HEK293 (cell line): ENCODE measurements at regions not wholly inside any gene's neighbourhood (a gene's known extent, or its start where the extent isn't known, plus 50 kb on each side); places are given as distances from the start of the nearest gene placed in this dataset.

Experiments
- CTCF ChIA-PET: fragments of 350-600 bp; formaldehyde crosslinking; extraction: SDS; loops from one replicate; lab custom pipeline; 2021; ENCODE audit warnings: antibody characterized with exemption; lab: Yijun Ruan, JAX
- POLR2A ChIA-PET: fragments of 300-600 bp; formaldehyde crosslinking; extraction: SDS; loops from one replicate; lab custom pipeline; 2020; ENCODE audit warnings: antibody characterized with exemption, inconsistent platforms; lab: Yijun Ruan, JAX
- H3K27ac ChIP-seq: fragments of 200-500 bp; sonication (Bioruptor generic); 2 replicates; pipeline ENCODE4 v1.5.1; 2014; ENCODE audit warnings: low read depth, low read length, control low read depth, inconsistent platforms; ENCODE audit errors: extremely low read depth
- H3K36me3 ChIP-seq, 2 experiments: fragments of 200-500 bp in 1 of 2; sonication (Bioruptor generic) in 1 of 2; 1 replicate in 1 of 2; 2 replicates in 1 of 2; pipeline ENCODE4 v1.5.1; 2014 to 2017; ENCODE audit warnings: inconsistent platforms in 2 of 2, low read length in 2 of 2; ENCODE audit not compliant: control insufficient read depth in 2 of 2, insufficient read depth in 1 of 2
- H3K4me1 ChIP-seq: fragments of 200-500 bp; sonication (Bioruptor generic); 2 replicates; pipeline ENCODE4 v1.5.1; 2014; ENCODE audit warnings: mild to moderate bottlenecking, low read length, inconsistent platforms; ENCODE audit not compliant: control insufficient read depth, insufficient read depth
- H3K4me3 ChIP-seq: 2 replicates; pipeline ENCODE4 v1.5.1; 2011; ENCODE audit warnings: low read depth, mild to moderate bottlenecking, control low read depth, low read length, moderate library complexity
- H3K9me3 ChIP-seq: fragments of 200-500 bp; sonication (Bioruptor generic); 2 replicates; pipeline ENCODE4 v1.5.1; 2014; ENCODE audit warnings: low read depth, low read length, inconsistent platforms; ENCODE audit not compliant: control insufficient read depth, insufficient read depth
- HOXD13 ChIP-seq: sonication (generic); formaldehyde crosslinking; IDR thresholded peaks from 2 replicates; pipeline ENCODE4 v1.8.0; 2022; ENCODE audit warnings: missing genetic modification reagents, borderline replicate concordance
- SCRT1 ChIP-seq: fragments of 450-650 bp; formaldehyde crosslinking; IDR thresholded peaks from 2 replicates; pipeline ENCODE4 v1.5.1; 2016; ENCODE audit warnings: missing biosample characterization, missing genetic modification characterization, borderline replicate concordance
- SCRT2 ChIP-seq: fragments of 450-650 bp; formaldehyde crosslinking; IDR thresholded peaks from 2 replicates; pipeline ENCODE4 v1.5.1; 2016; ENCODE audit warnings: missing biosample characterization, missing genetic modification characterization
- SETDB1 ChIP-seq: IDR thresholded peaks from one replicate; pipeline ENCODE4 v1.6.1; 2017; ENCODE audit warnings: mild to moderate bottlenecking, low read length, moderate library complexity, mixed read lengths; ENCODE audit not compliant: insufficient read length
- TRIM28 ChIP-seq: IDR thresholded peaks from 2 replicates; pipeline ENCODE4 v1.6.1; 2011; ENCODE audit warnings: low read length, control low read depth, borderline replicate concordance
- YY2 ChIP-seq: fragments of 450-650 bp; formaldehyde crosslinking; IDR thresholded peaks from 2 replicates; pipeline ENCODE4 v1.5.1; 2016; ENCODE audit warnings: missing biosample characterization, missing genetic modification characterization
- ZIC2 ChIP-seq: fragments of 450-650 bp; formaldehyde crosslinking; IDR thresholded peaks from 2 replicates; pipeline ENCODE4 v1.5.1; 2016; ENCODE audit warnings: missing biosample characterization, missing genetic modification characterization
- ZNF146 ChIP-seq: fragments of 450-650 bp; formaldehyde crosslinking; IDR thresholded peaks from 2 replicates; pipeline ENCODE4 v1.5.1; 2016; ENCODE audit warnings: missing biosample characterization, missing genetic modification characterization
- ZNF350 ChIP-seq: fragments of 450-650 bp; formaldehyde crosslinking; IDR thresholded peaks from 2 replicates; pipeline ENCODE4 v1.5.0; 2017; ENCODE audit warnings: missing biosample characterization, mild to moderate bottlenecking, missing genetic modification characterization
- ZNF426 ChIP-seq: fragments of 450-650 bp; formaldehyde crosslinking; IDR thresholded peaks from 2 replicates; pipeline ENCODE4 v1.5.1; 2017; ENCODE audit warnings: missing biosample characterization, missing genetic modification characterization, mild to moderate bottlenecking, inconsistent platforms, moderate library complexity
- ZNF623 ChIP-seq: fragments of 450-650 bp; formaldehyde crosslinking; IDR thresholded peaks from 2 replicates; pipeline ENCODE4 v1.5.1; 2016; ENCODE audit warnings: missing biosample characterization, missing genetic modification characterization
- ZNF843 ChIP-seq: fragments of 450-650 bp; formaldehyde crosslinking; IDR thresholded peaks from 2 replicates; pipeline ENCODE4 v1.5.1; 2016; ENCODE audit warnings: missing biosample characterization, missing genetic modification characterization
- ZSCAN30 ChIP-seq: fragments of 450-650 bp; IDR thresholded peaks from 2 replicates; pipeline ENCODE4 v1.5.1; 2018; ENCODE audit warnings: missing biosample characterization, mild to moderate bottlenecking, missing genetic modification characterization, moderate library complexity
- TF ChIP-seq, protein P1 (sequence below): fragments of 450-650 bp; IDR thresholded peaks from 2 replicates; pipeline ENCODE4 v1.5.1; 2018; ENCODE audit warnings: missing biosample characterization, mild to moderate bottlenecking, missing genetic modification characterization
- TF ChIP-seq, protein P2 (sequence below): fragments of 450-650 bp; formaldehyde crosslinking; IDR thresholded peaks from 2 replicates; pipeline ENCODE4 v1.5.1; 2016; ENCODE audit warnings: missing biosample characterization, missing genetic modification characterization, borderline replicate concordance
- TF ChIP-seq, protein P3 (sequence below): fragments of 450-650 bp; formaldehyde crosslinking; IDR thresholded peaks from 2 replicates; pipeline ENCODE4 v1.5.1; 2016; ENCODE audit warnings: missing biosample characterization, missing genetic modification characterization
- TF ChIP-seq, protein P4 (sequence below): sonication (generic); formaldehyde crosslinking; IDR thresholded peaks from 2 replicates; pipeline ENCODE4 v1.8.1; 2022; ENCODE audit warnings: mild to moderate bottlenecking, moderate library complexity, missing genetic modification reagents
- TF ChIP-seq, protein P5 (sequence below): fragments of 450-650 bp; formaldehyde crosslinking; IDR thresholded peaks from 2 replicates; pipeline ENCODE4 v1.5.1; 2016; ENCODE audit warnings: missing biosample characterization, missing genetic modification characterization

DNA sequence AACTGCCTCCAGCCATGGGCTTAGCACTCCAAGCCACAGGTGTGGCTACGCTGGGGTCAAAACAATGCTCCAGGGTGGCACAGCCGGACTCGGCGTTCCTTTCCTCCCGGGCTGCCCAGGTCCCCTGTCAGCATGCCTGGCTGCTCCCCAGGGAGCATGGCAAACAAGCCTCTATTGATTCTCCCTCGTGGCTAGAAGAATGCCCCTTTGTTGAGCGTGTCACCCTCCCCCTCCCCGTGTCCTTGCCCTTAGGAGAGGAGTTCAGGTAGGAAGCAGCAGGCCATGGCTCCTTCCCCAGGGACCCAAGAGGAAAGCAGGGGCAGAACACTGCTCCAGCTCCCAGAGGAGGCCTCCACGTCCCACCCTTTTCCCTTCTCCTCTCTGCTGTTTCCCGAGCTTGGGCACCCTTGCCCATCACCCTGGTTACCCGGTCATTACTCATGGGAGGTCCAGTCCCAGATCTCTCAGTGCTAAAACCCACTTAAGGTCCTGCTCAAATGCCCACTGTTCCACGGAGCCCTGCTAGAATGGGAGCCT is 57.4 kb upstream of the CITED4 start:
- Histone ChIP-seq H3K27ac (no peak overlapping the region), H3K36me3 (no peaks in the 10 kb centered on the region)
- CTCF ChIA-PET: no interaction called here
- no peak for TF ChIP-seq TRIM28
- no peak for TF ChIP-seq HOXD13 (CRISPR knock-in tag)
- TF ChIP-seq, protein P1, sequence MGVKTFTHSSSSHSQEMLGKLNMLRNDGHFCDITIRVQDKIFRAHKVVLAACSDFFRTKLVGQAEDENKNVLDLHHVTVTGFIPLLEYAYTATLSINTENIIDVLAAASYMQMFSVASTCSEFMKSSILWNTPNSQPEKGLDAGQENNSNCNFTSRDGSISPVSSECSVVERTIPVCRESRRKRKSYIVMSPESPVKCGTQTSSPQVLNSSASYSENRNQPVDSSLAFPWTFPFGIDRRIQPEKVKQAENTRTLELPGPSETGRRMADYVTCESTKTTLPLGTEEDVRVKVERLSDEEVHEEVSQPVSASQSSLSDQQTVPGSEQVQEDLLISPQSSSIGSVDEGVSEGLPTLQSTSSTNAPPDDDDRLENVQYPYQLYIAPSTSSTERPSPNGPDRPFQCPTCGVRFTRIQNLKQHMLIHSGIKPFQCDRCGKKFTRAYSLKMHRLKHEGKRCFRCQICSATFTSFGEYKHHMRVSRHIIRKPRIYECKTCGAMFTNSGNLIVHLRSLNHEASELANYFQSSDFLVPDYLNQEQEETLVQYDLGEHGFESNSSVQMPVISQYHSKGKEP (tag by site-specific recombination): no peak
- no peak for TF ChIP-seq ZNF623 (tag by site-specific recombination)
- TF ChIP-seq ZIC2 (tag by site-specific recombination): peak; percentile 53
- TF ChIP-seq, protein P2, sequence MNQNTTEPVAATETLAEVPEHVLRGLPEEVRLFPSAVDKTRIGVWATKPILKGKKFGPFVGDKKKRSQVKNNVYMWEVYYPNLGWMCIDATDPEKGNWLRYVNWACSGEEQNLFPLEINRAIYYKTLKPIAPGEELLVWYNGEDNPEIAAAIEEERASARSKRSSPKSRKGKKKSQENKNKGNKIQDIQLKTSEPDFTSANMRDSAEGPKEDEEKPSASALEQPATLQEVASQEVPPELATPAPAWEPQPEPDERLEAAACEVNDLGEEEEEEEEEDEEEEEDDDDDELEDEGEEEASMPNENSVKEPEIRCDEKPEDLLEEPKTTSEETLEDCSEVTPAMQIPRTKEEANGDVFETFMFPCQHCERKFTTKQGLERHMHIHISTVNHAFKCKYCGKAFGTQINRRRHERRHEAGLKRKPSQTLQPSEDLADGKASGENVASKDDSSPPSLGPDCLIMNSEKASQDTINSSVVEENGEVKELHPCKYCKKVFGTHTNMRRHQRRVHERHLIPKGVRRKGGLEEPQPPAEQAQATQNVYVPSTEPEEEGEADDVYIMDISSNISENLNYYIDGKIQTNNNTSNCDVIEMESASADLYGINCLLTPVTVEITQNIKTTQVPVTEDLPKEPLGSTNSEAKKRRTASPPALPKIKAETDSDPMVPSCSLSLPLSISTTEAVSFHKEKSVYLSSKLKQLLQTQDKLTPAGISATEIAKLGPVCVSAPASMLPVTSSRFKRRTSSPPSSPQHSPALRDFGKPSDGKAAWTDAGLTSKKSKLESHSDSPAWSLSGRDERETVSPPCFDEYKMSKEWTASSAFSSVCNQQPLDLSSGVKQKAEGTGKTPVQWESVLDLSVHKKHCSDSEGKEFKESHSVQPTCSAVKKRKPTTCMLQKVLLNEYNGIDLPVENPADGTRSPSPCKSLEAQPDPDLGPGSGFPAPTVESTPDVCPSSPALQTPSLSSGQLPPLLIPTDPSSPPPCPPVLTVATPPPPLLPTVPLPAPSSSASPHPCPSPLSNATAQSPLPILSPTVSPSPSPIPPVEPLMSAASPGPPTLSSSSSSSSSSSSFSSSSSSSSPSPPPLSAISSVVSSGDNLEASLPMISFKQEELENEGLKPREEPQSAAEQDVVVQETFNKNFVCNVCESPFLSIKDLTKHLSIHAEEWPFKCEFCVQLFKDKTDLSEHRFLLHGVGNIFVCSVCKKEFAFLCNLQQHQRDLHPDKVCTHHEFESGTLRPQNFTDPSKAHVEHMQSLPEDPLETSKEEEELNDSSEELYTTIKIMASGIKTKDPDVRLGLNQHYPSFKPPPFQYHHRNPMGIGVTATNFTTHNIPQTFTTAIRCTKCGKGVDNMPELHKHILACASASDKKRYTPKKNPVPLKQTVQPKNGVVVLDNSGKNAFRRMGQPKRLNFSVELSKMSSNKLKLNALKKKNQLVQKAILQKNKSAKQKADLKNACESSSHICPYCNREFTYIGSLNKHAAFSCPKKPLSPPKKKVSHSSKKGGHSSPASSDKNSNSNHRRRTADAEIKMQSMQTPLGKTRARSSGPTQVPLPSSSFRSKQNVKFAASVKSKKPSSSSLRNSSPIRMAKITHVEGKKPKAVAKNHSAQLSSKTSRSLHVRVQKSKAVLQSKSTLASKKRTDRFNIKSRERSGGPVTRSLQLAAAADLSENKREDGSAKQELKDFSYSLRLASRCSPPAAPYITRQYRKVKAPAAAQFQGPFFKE (tag by site-specific recombination): no peak
- no peak for TF ChIP-seq YY2 (tag by site-specific recombination)
- TF ChIP-seq ZNF843 (tag by site-specific recombination): no peak
- TF ChIP-seq, all 188 proteins: peak for 1
- Histone ChIP-seq H3K9me3 (no peaks in the 10 kb centered on the region), H3K4me3 (no peak overlapping the region), H3K4me1 (no peaks in the 10 kb centered on the region)
- POLR2A ChIA-PET: no interaction called here

DNA sequence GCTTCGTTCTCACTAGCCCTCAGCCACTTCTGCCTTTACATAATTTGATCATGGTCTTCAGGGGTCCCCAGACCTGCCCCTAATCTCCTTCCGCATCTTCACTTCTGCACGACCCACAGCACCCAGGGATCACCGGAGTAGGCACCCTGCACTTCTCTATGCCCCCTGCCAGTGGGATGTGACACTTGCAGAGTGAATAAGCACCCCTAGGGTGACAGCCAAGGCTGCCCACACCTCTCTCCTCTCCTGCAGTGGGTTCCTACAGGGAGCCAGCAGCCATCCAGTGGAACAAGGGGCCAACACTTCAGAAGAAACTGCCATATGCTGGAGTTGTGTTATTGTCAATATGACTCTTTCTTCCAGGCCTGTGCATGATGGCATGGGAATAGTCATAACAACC is 58.0 kb upstream of the CTPS1 start:
- TF ChIP-seq ZIC2 (tag by site-specific recombination) (peak; percentile 75), SCRT1 (tag by site-specific recombination) (no peak)
- Histone ChIP-seq H3K36me3 (no peaks in the 10 kb centered on the region), H3K9me3 (no peaks in the 10 kb centered on the region), H3K4me3 (no peak overlapping the region), H3K4me1 (no peaks in the 10 kb centered on the region), H3K27ac (no peak overlapping the region)
- ChIA-PET CTCF (interaction anchor here (0.6 to 1.3 kb wide), 2 partner anchors 31 to 72 kb away, joined by 3 to 4 read pairs; no protein-coding TSS in a partner anchor), POLR2A (no interaction called here)

DNA sequence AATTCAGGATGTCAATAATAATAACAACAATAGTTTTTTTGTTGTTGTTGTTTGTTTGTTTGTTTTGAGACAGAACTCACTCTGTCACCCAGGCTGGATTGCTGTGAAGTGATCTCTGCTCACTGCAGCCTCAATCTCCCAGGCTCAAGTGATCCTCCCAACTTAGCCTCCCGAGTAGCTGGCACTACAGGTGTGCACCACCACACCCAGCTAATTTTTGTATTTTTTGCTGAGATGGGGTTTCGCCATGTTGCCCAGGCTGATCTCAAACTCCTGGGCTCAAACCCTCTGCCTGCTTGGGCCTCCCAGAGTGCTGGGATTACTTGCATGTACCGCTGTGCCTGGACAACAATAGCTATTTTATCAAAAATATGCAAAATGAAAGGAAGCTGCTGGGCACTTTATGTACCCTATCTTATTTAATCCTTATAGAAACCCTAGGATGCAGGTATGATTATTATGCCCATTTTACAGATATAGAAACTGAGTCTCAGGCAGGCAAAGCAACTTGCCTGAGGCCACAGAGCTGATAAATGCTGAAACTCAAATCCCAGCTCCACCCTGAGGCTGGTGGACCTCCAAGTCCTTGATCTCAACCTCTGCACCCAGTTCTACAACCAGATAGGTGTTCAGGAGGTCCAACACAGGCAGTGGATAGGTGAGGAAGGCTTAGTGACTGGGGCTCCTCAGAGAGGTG is 57.4 kb upstream of the CTPS1 start:
- ChIA-PET POLR2A (no interaction called here), CTCF (interaction anchor here (0.6 to 1.5 kb wide), 3 partner anchors 31 to 72 kb away, joined by 3 to 4 read pairs (median 4); no protein-coding TSS in a partner anchor)
- Histone ChIP-seq H3K27ac (no peak overlapping the region), H3K9me3 (no peaks in the 10 kb centered on the region), H3K36me3 (no peaks in the 10 kb centered on the region), H3K4me3 (no peak overlapping the region), H3K4me1 (no peaks in the 10 kb centered on the region)
- TF ChIP-seq SETDB1: no peak
- no peak for TF ChIP-seq ZNF146
- no peak for TF ChIP-seq YY2 (tag by site-specific recombination)
- TF ChIP-seq, protein P3, sequence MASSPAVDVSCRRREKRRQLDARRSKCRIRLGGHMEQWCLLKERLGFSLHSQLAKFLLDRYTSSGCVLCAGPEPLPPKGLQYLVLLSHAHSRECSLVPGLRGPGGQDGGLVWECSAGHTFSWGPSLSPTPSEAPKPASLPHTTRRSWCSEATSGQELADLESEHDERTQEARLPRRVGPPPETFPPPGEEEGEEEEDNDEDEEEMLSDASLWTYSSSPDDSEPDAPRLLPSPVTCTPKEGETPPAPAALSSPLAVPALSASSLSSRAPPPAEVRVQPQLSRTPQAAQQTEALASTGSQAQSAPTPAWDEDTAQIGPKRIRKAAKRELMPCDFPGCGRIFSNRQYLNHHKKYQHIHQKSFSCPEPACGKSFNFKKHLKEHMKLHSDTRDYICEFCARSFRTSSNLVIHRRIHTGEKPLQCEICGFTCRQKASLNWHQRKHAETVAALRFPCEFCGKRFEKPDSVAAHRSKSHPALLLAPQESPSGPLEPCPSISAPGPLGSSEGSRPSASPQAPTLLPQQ: no peak
- no peak for TF ChIP-seq TRIM28
- TF ChIP-seq ZSCAN30 (tag by site-specific recombination): no peak
- no peak for TF ChIP-seq ZNF350 (tag by site-specific recombination)
- TF ChIP-seq, protein P4, sequence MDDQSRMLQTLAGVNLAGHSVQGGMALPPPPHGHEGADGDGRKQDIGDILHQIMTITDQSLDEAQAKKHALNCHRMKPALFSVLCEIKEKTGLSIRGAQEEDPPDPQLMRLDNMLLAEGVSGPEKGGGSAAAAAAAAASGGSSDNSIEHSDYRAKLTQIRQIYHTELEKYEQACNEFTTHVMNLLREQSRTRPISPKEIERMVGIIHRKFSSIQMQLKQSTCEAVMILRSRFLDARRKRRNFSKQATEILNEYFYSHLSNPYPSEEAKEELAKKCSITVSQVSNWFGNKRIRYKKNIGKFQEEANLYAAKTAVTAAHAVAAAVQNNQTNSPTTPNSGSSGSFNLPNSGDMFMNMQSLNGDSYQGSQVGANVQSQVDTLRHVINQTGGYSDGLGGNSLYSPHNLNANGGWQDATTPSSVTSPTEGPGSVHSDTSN (CRISPR knock-in tag): no peak
- TF ChIP-seq, protein P5, sequence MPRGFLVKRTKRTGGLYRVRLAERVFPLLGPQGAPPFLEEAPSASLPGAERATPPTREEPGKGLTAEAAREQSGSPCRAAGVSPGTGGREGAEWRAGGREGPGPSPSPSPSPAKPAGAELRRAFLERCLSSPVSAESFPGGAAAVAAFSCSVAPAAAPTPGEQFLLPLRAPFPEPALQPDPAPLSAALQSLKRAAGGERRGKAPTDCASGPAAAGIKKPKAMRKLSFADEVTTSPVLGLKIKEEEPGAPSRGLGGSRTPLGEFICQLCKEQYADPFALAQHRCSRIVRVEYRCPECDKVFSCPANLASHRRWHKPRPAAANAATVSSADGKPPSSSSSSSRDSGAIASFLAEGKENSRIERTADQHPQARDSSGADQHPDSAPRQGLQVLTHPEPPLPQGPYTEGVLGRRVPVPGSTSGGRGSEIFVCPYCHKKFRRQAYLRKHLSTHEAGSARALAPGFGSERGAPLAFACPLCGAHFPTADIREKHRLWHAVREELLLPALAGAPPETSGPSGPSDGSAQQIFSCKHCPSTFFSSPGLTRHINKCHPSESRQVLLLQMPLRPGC (tag by site-specific recombination): no peak
- TF ChIP-seq ZNF426 (tag by site-specific recombination): no peak
- TF ChIP-seq SCRT2 (tag by site-specific recombination): no peak
